ENCODE measurements at regions not wholly inside any gene's neighbourhood (a gene's known extent, or its start where the extent isn't known, plus 50 kb on each side); places are given as distances from the start of the nearest gene placed in this dataset.
"Not testable (repeated sequence)": the region's sequence is repeated elsewhere in the genome, so short reads cannot be mapped to it uniquely, and the experiment has no call there.

GRCh38 chr4:187000281-187000680 is 276.6 kb upstream of the FAT1 start:
- no peak for DNase-seq

- DNase-seq: not testable (repeated sequence)
Observed at GRCh38 chr4:187002133-187002532, 278.5 kb upstream of the FAT1 start.

GRCh38 chr4:187004628-187005027 is 281.0 kb upstream of the FAT1 start:
- no peak for DNase-seq

GRCh38 chr4:187006189-187006618 is 282.5 kb upstream of the FAT1 start:
- DNase-seq: no peak

GRCh38 chr4:187010052-187010451 is 286.4 kb upstream of the FAT1 start:
- DNase-seq: no peak

- DNase-seq: no peak
Observed at GRCh38 chr4:187016101-187016500, 292.4 kb upstream of the FAT1 start.

- no peak for DNase-seq
Observed at GRCh38 chr4:187017147-187017546, 293.5 kb upstream of the FAT1 start.

GRCh38 chr4:187019896-187020295 is 296.2 kb upstream of the FAT1 start:
- DNase-seq: no peak

GRCh38 chr4:187020676-187021075 is 297.0 kb upstream of the FAT1 start:
- no peak for DNase-seq

GRCh38 chr4:187021436-187022205 is 298.0 kb upstream of the FAT1 start:
- no peak for DNase-seq

- DNase-seq: no peak
Observed at GRCh38 chr4:187027272-187027671, 303.6 kb upstream of the FAT1 start.

- DNase-seq: no peak
Observed at GRCh38 chr4:187042251-187042650, 318.6 kb upstream of the FAT1 start.

GRCh38 chr4:187046471-187046870 is 322.8 kb upstream of the FAT1 start:
- no peak for DNase-seq

- DNase-seq: no peak
Observed at GRCh38 chr4:187059021-187059420, 335.4 kb upstream of the FAT1 start.

GRCh38 chr4:187059895-187060294 is 336.2 kb upstream of the FAT1 start:
- DNase-seq: no peak

- no peak for DNase-seq
Observed at GRCh38 chr4:187060551-187060950, 336.9 kb upstream of the FAT1 start.

- DNase-seq: no peak
Observed at GRCh38 chr4:187063251-187063650, 339.6 kb upstream of the FAT1 start.

GRCh38 chr4:187064033-187064432 is 340.4 kb upstream of the FAT1 start:
- no peak for DNase-seq

- DNase-seq: no peak
Observed at GRCh38 chr4:187065396-187065795, 341.7 kb upstream of the FAT1 start.

- no peak for DNase-seq
Observed at GRCh38 chr4:187065806-187066205, 342.1 kb upstream of the FAT1 start.

GRCh38 chr4:187069398-187069797 is 345.7 kb upstream of the FAT1 start:
- DNase-seq: no peak

- no peak for DNase-seq
Observed at GRCh38 chr4:187070158-187070557, 346.5 kb upstream of the FAT1 start.

- DNase-seq: no peak
Observed at GRCh38 chr4:187070740-187071139, 347.1 kb upstream of the FAT1 start.

GRCh38 chr4:187071946-187072600 is 348.4 kb upstream of the FAT1 start:
- no peak for DNase-seq

- no peak for DNase-seq
Observed at GRCh38 chr4:187073820-187074219, 350.2 kb upstream of the FAT1 start.

Measured in NCI-H774 (cell line).